Effector memory CD8-positive, alpha-beta T cell (primary cell): ENCODE measurements at regions not wholly inside any gene's neighbourhood (a gene's known extent, or its start where the extent isn't known, plus 50 kb on each side); places are given as distances from the start of the nearest gene placed in this dataset.
"Not testable (repeated sequence)": the region's sequence is repeated elsewhere in the genome, so short reads cannot be mapped to it uniquely, and the experiment has no call there.

Source experiments
- ATAC-seq: fragments of 150-1000 bp; cut with Tn5 transposase; replicated peaks from 2 replicates; pipeline ENCODE4 v1.10.0; 2021; ENCODE audit warnings: mild to moderate bottlenecking, moderate library complexity
- DNase-seq, 3 experiments: peaks; one replicate each; pipeline ENCODE4 v3.0.0; 2021
- H3K27ac Mint-ChIP-seq, 2 donors: one replicate each; pipeline ENCODE4 v1.8.0; 2022; ENCODE audit warnings: mild to moderate bottlenecking in 2 of 2, mixed read lengths in 2 of 2, moderate library complexity in 2 of 2
- H3K27me3 Mint-ChIP-seq, 2 donors: one replicate each; pipeline ENCODE4 v1.8.0; 2022; ENCODE audit warnings: mixed read lengths in 2 of 2
- H3K36me3 Mint-ChIP-seq: one replicate; pipeline ENCODE4 v1.8.0; 2022; ENCODE audit warnings: mild to moderate bottlenecking, moderate library complexity, mixed read lengths; ENCODE audit not compliant: insufficient read depth
- H3K4me1 Mint-ChIP-seq, 2 donors: one replicate each; pipeline ENCODE4 v1.8.0; 2022; ENCODE audit warnings: low read depth in 2 of 2, mixed read lengths in 2 of 2
- H3K4me3 Mint-ChIP-seq, 2 donors: one replicate each; pipeline ENCODE4 v1.8.0; 2022; ENCODE audit warnings: mild to moderate bottlenecking in 2 of 2, mixed read lengths in 2 of 2, moderate library complexity in 2 of 2
- H3K9me3 Mint-ChIP-seq, 2 donors: one replicate each; pipeline ENCODE4 v1.8.0; 2022; ENCODE audit warnings: mixed read lengths in 2 of 2

DNA sequence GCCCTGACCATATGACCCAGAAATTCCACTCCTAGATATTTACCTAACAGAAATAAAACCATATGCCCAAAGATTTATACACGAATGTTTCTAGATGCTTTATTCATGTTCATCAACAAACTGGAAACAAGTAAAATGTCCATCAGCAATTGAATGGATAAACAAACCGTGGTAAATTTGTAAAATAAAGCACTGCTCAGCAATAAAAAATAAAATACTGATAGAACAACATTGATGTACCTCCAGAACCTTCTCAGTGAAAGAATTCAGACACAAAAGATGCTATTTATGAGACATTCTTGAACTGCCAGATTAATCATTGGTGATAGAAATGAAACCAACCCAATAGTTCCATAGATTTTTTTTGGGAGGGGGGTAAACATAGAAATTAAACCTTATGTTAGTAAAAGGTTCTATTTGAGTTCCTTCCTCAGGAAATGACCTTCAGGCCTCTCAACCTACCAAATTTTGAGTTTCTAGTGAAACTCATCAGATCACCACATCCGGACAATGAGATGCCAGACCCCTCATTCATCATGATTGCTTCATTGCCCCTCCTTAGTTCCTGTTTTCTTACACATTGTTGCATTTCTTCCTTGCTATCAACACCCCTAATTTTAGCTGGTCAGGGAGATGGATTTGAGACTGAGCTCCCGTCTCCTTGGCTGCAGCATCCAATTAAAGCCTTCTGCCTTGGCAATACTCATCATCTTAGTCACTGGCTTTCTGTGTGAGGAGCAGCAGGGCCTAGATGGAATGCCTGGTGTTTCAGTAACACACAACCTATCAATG lies 203.5 kb downstream of the LPIN1 start:
- H3K27ac Mint-ChIP-seq: no peak overlapping the region
- peaks cover 3 to 4% of the 10 kb centered on the region in 2 donors for H3K4me1 Mint-ChIP-seq
- H3K36me3 Mint-ChIP-seq: no peaks in the 10 kb centered on the region
- peaks cover 21% of the 10 kb centered on the region in 2 donors for H3K27me3 Mint-ChIP-seq
- no peak for ATAC-seq
- H3K9me3 Mint-ChIP-seq: no peaks in the 10 kb centered on the region
- no peak for DNase-seq
- no peak overlapping the region for H3K4me3 Mint-ChIP-seq

DNA sequence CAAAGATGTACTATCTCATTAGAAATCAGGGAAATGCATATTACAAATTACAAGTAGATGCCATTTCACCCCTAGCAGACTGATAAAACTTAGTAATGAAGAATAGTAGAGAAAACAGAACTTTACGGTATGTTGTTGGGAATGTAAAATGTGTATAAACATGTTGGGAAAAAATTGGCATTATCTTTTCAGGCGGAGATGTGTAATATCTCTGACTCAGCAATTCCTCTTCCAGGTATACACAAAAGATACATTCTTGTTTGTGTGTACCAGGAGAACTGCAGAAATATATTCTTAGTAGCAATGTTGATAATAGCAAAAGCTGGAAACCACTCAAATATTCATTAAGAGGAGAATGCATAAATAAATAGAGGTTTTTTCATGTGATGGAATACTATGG lies 204.5 kb downstream of the LPIN1 start:
- Mint-ChIP-seq H3K4me1 (no peaks in the 10 kb centered on the region), H3K36me3 (no peaks in the 10 kb centered on the region), H3K27ac (no peak overlapping the region), H3K27me3 (peaks cover 30 to 31% of the 10 kb centered on the region in 2 donors), H3K9me3 (no peaks in the 10 kb centered on the region), H3K4me3 (no peak overlapping the region)
- DNase-seq (no peak), ATAC-seq (no peak)

DNA sequence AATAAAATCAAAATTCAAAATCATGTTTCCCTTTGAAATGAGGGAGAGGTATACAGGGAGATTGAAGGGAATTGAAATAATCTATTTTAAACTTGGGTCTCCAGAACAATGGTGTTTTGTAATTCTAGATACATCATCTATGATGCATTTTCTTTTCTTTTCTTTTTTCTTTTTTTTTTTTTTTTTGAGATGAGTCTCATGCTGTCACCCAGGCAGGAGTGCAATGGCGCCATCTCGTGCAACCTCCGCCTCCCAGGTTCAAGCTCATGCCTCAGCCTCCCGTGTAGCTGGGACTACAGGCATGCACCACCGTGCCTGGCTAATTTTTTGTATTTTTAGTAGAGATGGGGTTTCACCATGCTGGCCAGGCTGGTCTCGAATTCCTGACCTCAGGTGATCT lies 205.1 kb downstream of the LPIN1 start:
- not testable (repeated sequence) for H3K9me3 Mint-ChIP-seq, DNase-seq, H3K36me3 Mint-ChIP-seq, ATAC-seq, H3K4me3 Mint-ChIP-seq, H3K27ac Mint-ChIP-seq, H3K4me1 Mint-ChIP-seq
- H3K27me3 Mint-ChIP-seq: peaks cover 34 to 35% of the 10 kb centered on the region in 2 donors

DNA sequence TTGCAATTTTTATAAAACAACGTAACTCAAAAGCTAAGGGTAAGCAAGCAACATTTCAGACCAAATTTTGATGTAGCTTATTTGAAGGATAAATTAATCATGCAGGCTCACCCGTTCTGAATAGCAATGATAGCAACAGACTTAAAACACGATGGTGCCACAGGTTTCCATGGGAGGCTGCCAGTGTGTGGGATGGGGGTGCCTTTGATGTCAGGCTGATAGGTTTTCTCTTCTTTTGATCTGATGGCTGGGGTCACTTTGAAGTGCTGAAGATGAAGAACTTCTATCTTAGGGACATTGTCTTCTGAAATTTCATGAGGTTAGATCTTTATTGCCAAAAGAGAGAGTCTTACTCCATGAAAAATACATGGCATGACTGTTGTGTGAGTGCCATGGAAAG lies 206.8 kb downstream of the LPIN1 start:
- no peak for ATAC-seq
- H3K4me3 Mint-ChIP-seq: no peak overlapping the region
- H3K4me1 Mint-ChIP-seq: no peaks in the 10 kb centered on the region
- no peaks in the 10 kb centered on the region for H3K9me3 Mint-ChIP-seq
- H3K27ac Mint-ChIP-seq: no peak overlapping the region
- no peak for DNase-seq
- H3K36me3 Mint-ChIP-seq: no peaks in the 10 kb centered on the region
- peaks cover 43 to 44% of the 10 kb centered on the region in 2 donors for H3K27me3 Mint-ChIP-seq

DNA sequence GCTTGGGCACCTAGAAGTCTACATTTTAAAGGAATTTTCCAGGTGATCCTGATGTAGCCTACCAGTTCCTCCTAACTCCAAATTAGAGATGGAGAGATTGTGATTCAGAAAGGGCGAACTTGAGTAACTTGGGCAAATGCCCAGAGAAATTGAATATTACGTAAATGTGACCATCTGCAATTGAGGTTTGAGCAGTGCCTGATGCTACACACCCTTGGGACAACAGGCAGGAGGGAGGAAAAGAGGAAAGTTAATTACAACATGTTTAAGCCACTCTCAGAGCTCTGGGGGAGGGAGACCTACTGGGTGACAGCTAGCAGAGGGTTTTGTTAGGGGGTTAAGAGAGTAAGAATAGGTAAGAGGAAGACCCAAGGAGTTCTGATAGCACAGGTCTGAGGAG lies 208.9 kb downstream of the LPIN1 start:
- no peak overlapping the region for H3K27ac Mint-ChIP-seq
- no peak for ATAC-seq
- H3K4me3 Mint-ChIP-seq: no peak overlapping the region
- no peaks in the 10 kb centered on the region for H3K36me3 Mint-ChIP-seq
- no peaks in the 10 kb centered on the region for H3K9me3 Mint-ChIP-seq
- H3K4me1 Mint-ChIP-seq: peaks cover 0 to 3% of the 10 kb centered on the region in 2 donors
- H3K27me3 Mint-ChIP-seq: peaks cover 43 to 53% of the 10 kb centered on the region in 2 donors
- DNase-seq: no peak

DNA sequence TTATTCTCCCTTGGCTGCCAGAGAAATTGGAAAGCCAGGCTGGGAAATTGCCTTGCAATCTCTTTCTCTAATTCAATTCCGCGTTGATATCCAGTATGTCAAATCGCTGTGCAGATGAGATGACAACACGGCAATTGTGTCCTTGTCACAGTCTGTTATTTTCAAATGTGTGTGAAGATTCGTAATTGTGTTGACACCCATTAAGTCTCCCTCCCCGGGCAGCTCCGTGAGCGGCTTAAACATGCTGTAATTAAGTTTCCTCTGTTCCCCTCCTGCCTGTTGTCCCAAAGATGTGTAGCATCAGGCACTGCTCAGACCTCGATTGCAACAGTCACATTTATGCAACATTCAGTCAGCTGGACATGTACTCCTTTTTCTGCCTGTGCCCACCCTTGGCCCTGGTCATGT lies 209.5 kb downstream of the LPIN1 start:
- no peak overlapping the region for H3K4me3 Mint-ChIP-seq
- peaks cover 0 to 3% of the 10 kb centered on the region in 2 donors for H3K4me1 Mint-ChIP-seq
- no peak for ATAC-seq
- peaks cover 43 to 53% of the 10 kb centered on the region in 2 donors for H3K27me3 Mint-ChIP-seq
- no peak for DNase-seq
- H3K27ac Mint-ChIP-seq: no peak overlapping the region
- H3K9me3 Mint-ChIP-seq: no peaks in the 10 kb centered on the region
- no peaks in the 10 kb centered on the region for H3K36me3 Mint-ChIP-seq

DNA sequence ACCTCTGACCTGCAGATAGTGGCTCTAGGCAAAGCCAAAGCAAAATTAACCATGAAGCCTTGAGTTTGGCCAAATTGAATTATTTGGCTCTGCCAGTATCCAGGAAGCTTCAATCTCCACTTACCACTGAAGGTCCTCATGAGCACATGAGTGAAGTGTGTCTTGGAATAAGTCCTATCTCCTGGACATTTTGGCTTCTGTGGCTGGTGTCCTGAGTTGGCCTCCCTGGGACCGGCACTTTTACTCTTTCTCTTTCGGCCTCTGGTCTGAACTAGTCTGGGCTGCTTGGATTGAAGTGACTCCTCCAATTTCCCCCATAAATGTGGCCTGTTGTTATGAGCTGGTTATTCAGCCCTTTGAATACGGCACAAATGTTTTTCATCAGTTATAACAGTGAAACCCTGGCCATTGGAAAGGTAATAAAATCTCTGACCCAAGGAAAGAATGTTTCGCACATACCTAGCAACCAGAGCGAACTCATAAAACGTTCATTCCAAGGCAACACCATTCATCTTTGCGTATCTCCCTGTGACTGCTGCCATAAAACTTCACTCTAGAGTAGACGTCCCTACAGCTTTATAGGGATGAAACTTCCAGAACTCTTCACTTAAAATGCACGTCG lies 216.4 kb downstream of the LPIN1 start:
- no peaks in the 10 kb centered on the region for H3K9me3 Mint-ChIP-seq
- DNase-seq (no peak), ATAC-seq (no peak)
- no peaks in the 10 kb centered on the region for H3K36me3 Mint-ChIP-seq
- no peak overlapping the region for H3K4me3 Mint-ChIP-seq
- H3K27ac Mint-ChIP-seq: no peak overlapping the region
- peaks cover under 1 to 10% of the 10 kb centered on the region in 2 donors for H3K27me3 Mint-ChIP-seq
- H3K4me1 Mint-ChIP-seq: peaks cover 0 to 3% of the 10 kb centered on the region in 2 donors

DNA sequence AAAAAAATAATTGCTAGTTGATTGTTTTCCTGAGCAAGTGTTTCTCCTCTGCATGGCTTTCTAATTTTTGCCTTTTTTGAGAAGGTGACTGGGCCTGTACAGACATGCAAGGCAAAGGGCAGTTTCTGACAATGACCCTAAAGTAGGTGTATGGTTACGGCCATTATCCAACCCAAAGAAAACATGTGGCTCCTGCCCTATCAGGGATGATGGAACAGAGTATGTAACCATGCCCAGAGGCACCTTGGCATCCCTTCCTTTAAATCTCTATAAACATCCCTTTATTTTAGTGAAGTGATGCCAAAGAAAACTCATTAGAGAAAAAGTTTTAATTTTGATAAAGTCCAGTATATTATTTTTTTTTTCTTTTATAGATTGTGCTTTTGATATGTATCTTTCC lies 217.5 kb downstream of the LPIN1 start:
- no peak for ATAC-seq
- H3K27me3 Mint-ChIP-seq: peaks cover 0 to 9% of the 10 kb centered on the region in 2 donors
- peaks cover 0 to 3% of the 10 kb centered on the region in 2 donors for H3K4me1 Mint-ChIP-seq
- H3K9me3 Mint-ChIP-seq: no peaks in the 10 kb centered on the region
- DNase-seq: no peak
- no peaks in the 10 kb centered on the region for H3K36me3 Mint-ChIP-seq
- H3K4me3 Mint-ChIP-seq: no peak overlapping the region
- no peak overlapping the region for H3K27ac Mint-ChIP-seq

DNA sequence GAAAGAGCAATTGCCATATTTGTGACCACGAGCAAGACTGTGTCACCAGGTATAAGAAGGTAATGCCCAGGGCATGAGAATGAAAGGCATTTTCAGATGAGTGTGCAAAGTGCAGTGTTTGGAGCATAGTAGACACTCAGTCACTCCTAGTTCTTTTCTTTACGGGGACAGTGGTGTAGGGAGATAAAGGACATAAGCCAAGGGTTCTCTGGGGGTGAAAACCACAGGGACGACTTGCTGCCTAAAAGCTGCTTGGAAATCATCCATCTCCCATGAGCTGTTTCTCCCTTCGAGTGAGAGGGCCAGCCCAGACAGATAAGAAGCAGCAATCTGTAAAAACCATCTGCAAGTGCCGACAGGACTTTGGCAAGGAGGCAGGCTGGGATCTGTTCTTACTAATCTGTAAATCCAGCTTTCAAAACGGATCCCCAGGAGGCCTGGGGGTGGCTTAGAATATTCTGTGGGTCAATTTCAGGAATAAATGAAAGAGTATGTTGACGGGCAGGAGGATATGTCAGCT lies 221.6 kb downstream of the LPIN1 start:
- Mint-ChIP-seq H3K4me3 (no peak overlapping the region), H3K9me3 (no peaks in the 10 kb centered on the region), H3K27me3 (peaks cover 34 to 38% of the 10 kb centered on the region in 2 donors), H3K36me3 (no peaks in the 10 kb centered on the region), H3K4me1 (no peaks in the 10 kb centered on the region), H3K27ac (no peak overlapping the region)
- no peak for ATAC-seq
- no peak for DNase-seq

DNA sequence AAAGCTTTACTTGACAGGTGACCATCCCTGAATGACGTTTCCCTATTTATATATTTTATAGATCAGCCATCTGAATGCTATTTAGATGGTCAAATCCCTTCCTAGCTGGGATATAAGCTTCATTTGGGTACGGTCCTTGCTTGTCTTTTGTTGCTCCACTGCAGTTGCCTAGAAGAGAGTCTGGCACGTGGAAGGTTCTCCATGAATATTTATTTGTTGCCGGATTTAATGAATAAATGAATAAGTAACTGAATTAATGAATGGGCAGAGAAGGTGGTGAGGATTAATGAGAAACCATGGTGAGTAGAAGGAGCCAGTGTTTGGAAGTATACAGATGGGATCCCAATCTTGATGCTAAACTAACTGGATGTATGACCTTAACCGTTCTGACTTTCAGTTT lies 222.1 kb downstream of the LPIN1 start:
- Mint-ChIP-seq H3K36me3 (no peaks in the 10 kb centered on the region), H3K4me1 (no peaks in the 10 kb centered on the region), H3K27ac (no peak overlapping the region), H3K9me3 (peaks cover 0 to under 1% of the 10 kb centered on the region in 2 donors), H3K4me3 (no peak overlapping the region), H3K27me3 (peaks cover 38 to 43% of the 10 kb centered on the region in 2 donors)
- no peak for DNase-seq
- ATAC-seq: no peak

DNA sequence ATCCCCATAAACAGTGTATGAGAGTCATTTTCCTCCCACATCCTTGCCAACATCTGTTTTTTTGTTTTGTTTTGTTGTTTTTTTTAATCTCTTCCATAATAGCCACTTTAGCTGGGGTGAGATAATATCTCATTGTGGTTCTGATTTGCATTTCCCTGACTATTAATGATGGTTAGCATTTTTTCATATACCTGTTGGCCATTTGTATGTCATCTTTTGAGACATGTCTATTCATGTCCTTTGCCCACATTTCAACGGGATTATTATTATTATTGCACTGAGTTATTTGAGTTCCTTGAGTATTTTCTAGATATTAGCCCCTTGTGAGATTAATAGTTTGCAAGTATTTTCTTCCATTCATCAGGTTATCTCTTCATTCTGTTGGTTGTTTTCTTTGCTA lies 223.3 kb downstream of the LPIN1 start:
- Mint-ChIP-seq H3K9me3 (peaks cover 2 to 4% of the 10 kb centered on the region in 2 donors), H3K4me3 (no peak overlapping the region), H3K36me3 (no peaks in the 10 kb centered on the region), H3K27ac (no peak overlapping the region), H3K27me3 (peaks cover 41 to 52% of the 10 kb centered on the region in 2 donors), H3K4me1 (no peaks in the 10 kb centered on the region)
- ATAC-seq (no peak), DNase-seq (no peak)

DNA sequence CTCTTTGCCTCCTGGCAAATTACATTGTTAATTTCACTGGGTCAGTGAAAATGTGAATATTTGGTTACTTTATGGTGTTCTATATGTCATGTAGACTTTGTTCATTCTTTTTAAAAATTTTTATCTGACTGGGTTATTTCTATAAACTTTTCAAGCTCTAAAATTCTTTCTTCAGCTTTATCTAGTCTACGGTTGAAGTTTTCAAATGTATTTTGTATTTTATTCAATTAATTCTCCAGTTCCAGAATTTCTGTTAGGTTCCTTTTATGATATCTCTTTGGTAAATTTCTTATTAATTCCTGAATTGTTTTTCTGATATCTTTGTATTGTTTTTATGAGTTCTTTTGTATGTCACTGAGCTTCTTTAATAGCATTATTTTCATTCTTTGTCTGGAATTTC lies 228.1 kb downstream of the LPIN1 start:
- H3K4me1 Mint-ChIP-seq: no peaks in the 10 kb centered on the region
- H3K4me3 Mint-ChIP-seq: no peak overlapping the region
- peaks cover 74 to 89% of the 10 kb centered on the region in 2 donors for H3K27me3 Mint-ChIP-seq
- no peaks in the 10 kb centered on the region for H3K36me3 Mint-ChIP-seq
- ATAC-seq (no peak), DNase-seq (no peak)
- peaks cover 8 to 18% of the 10 kb centered on the region in 2 donors for H3K9me3 Mint-ChIP-seq
- no peak overlapping the region for H3K27ac Mint-ChIP-seq

DNA sequence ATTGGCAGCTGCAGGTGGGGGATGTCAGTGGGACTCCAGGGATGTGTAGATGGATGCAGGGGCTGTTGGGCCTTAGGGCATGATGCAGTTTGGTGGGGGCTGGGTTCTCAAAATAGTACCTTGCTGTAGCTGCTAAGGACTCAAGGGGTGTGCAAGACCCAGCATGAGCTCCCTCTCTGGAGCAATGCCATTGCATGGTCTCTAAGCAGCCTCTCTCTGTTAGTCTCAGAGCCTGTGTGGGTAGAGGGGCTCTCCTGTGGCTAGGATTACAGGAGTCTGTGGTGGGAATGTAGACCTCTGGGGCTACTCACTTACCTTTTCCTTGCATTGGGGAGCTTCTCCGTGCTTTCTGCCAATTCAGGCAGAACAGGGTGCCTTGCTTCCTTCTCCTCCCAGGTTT lies 228.9 kb downstream of the LPIN1 start:
- H3K27me3 Mint-ChIP-seq: peaks cover 69 to 87% of the 10 kb centered on the region in 2 donors
- DNase-seq (no peak), ATAC-seq (no peak)
- no peaks in the 10 kb centered on the region for H3K36me3 Mint-ChIP-seq
- no peak overlapping the region for H3K27ac Mint-ChIP-seq
- H3K4me3 Mint-ChIP-seq: no peak overlapping the region
- H3K9me3 Mint-ChIP-seq: peaks cover 8 to 18% of the 10 kb centered on the region in 2 donors
- H3K4me1 Mint-ChIP-seq: no peaks in the 10 kb centered on the region

DNA sequence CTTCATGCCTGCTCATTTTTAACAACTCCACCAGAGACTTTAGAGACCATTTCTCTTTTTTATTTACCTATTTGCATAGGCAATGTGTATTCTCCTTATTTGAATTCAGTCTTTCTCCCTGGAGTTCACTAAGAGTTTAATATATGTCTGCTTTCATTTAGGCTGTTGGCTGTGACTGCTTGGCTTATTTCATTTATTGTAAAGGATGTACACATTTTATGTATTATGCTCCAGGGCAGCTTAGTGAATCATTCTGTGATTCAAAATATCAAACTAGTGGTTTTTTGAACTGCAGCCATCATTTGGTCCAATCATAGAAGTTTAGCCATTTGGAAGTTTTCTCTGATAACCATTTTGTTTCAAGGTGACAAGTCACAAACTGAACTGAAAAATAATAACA lies 229.6 kb downstream of the LPIN1 start:
- H3K4me1 Mint-ChIP-seq: no peaks in the 10 kb centered on the region
- no peak overlapping the region for H3K4me3 Mint-ChIP-seq
- H3K27ac Mint-ChIP-seq: no peak overlapping the region
- H3K9me3 Mint-ChIP-seq: peaks cover 8 to 18% of the 10 kb centered on the region in 2 donors
- ATAC-seq: no peak
- H3K27me3 Mint-ChIP-seq: peaks cover 64 to 87% of the 10 kb centered on the region in 2 donors
- no peaks in the 10 kb centered on the region for H3K36me3 Mint-ChIP-seq
- no peak for DNase-seq
